H1 (cell line): ENCODE measurements at regions not wholly inside any gene's neighbourhood (a gene's known extent, or its start where the extent isn't known, plus 50 kb on each side); places are given as distances from the start of the nearest gene placed in this dataset.

Experiments used
- CTCF ChIA-PET: fragments of 300-600 bp; sonication (Branson Sonifier 250); formaldehyde crosslinking; loops from one replicate; lab custom pipeline; 2021; ENCODE audit not compliant: partially characterized antibody; lab: Charles Lee
- POLR2A ChIA-PET: fragments of 300-600 bp; sonication (Branson Sonifier 250); formaldehyde crosslinking; loops from one replicate; lab custom pipeline; 2021; ENCODE audit warnings: inconsistent platforms; ENCODE audit not compliant: partially characterized antibody; lab: Charles Lee
- DNase-seq, 2 experiments: peaks; one replicate each; pipeline versions ENCODE4 v3.0.0 to v3.0.0-alpha.2; 2010 to 2022; ENCODE audit warnings: low spot score in 2 of 2, low read depth in 1 of 2, mixed read lengths in 1 of 2
- FAIRE-seq: peaks from 2 replicates; lab custom pipeline; 2011; peaks lifted over from hg19 to GRCh38; lab: Jason Lieb, UNC
- H2AFZ ChIP-seq: 2 replicates; pipeline ENCODE4 v1.8.1; 2012; ENCODE audit warnings: low read length, inconsistent platforms
- H2AK5ac ChIP-seq: 2 replicates; pipeline ENCODE4 v1.6.1; 2013; ENCODE audit warnings: low read depth, low read length
- H2BK120ac ChIP-seq: replicated peaks from 2 replicates; pipeline ENCODE3; 2013; ENCODE audit warnings: low read depth, low read length, inconsistent platforms
- H2BK12ac ChIP-seq: 2 replicates; pipeline ENCODE4 v1.6.1; 2013; ENCODE audit warnings: low read depth, low read length
- H2BK15ac ChIP-seq: 2 replicates; pipeline ENCODE4 v1.6.1; 2013; ENCODE audit warnings: low read length
- H2BK20ac ChIP-seq: 2 replicates; pipeline ENCODE4 v1.6.1; 2013; ENCODE audit warnings: low read length
- H2BK5ac ChIP-seq: 2 replicates; pipeline ENCODE4 v1.6.1; 2013; ENCODE audit warnings: low read depth, low read length
- H3K14ac ChIP-seq: 2 replicates; pipeline ENCODE4 v1.6.1; 2013; ENCODE audit warnings: inconsistent platforms; ENCODE audit not compliant: insufficient read length
- H3K18ac ChIP-seq: 2 replicates; pipeline ENCODE4 v1.6.1; 2013; ENCODE audit warnings: low read length; ENCODE audit errors: extremely low read depth
- H3K23ac ChIP-seq: 2 replicates; pipeline ENCODE4 v1.6.1; 2013; ENCODE audit warnings: inconsistent platforms; ENCODE audit not compliant: insufficient read length
- H3K23me2 ChIP-seq: 2 replicates; pipeline ENCODE4 v1.6.1; 2013; ENCODE audit warnings: low read depth, low read length
- H3K27ac ChIP-seq: 2 replicates; pipeline ENCODE4 v1.6.1; 2011; ENCODE audit warnings: low read depth, low read length, inconsistent platforms
- H3K27me3 ChIP-seq, 4 experiments: replicated peaks in 1 of 4; 1 replicate in 1 of 4; 2 replicates in 3 of 4; pipeline versions ENCODE4 v1.6.1 to v1.8.1; 2011 to 2013; ENCODE audit warnings: low read length in 3 of 4, mild to moderate bottlenecking in 3 of 4, inconsistent platforms in 2 of 4, mixed read lengths in 2 of 4, moderate library complexity in 1 of 4; ENCODE audit not compliant: control insufficient read depth in 3 of 4, insufficient read depth in 3 of 4; ENCODE audit errors: extremely low read depth in 1 of 4
- H3K36me3 ChIP-seq, 4 experiments: 2 replicates each; pipeline versions ENCODE4 v1.6.1 to v1.8.1; 2011 to 2013; ENCODE audit warnings: mild to moderate bottlenecking in 4 of 4, low read length in 3 of 4, moderate library complexity in 2 of 4, control low read depth in 1 of 4, inconsistent platforms in 1 of 4; ENCODE audit not compliant: insufficient read depth in 4 of 4, control insufficient read depth in 2 of 4
- H3K4ac ChIP-seq: replicated peaks from 2 replicates; pipeline ENCODE3; 2013; ENCODE audit warnings: low read length, low read depth, mixed read lengths, inconsistent platforms; ENCODE audit not compliant: insufficient read length
- H3K4me1 ChIP-seq, 4 experiments: replicated peaks in 1 of 4; 1 replicate in 1 of 4; 2 replicates in 3 of 4; pipeline versions ENCODE4 v1.6.1 to v1.8.1; 2011 to 2013; ENCODE audit warnings: low read length in 3 of 4, inconsistent platforms in 2 of 4, mixed read lengths in 1 of 4; ENCODE audit not compliant: insufficient read depth in 4 of 4, control insufficient read depth in 3 of 4
- H3K4me2 ChIP-seq, 2 experiments: 2 replicates each; pipeline versions ENCODE4 v1.6.1 to v1.8.1; 2011 to 2013; ENCODE audit warnings: low read depth in 2 of 2, low read length in 2 of 2, control low read depth in 1 of 2, inconsistent platforms in 1 of 2, mild to moderate bottlenecking in 1 of 2; ENCODE audit not compliant: insufficient read depth in 1 of 2
- H3K4me3 ChIP-seq, 4 experiments: fragments of 200-600, 300-600 bp in 1 of 4; sonication (generic), shearing (Covaris generic), sonication (Bioruptor Twin) in 1 of 4; 2 replicates each; pipeline versions ENCODE4 v1.5.1 to v1.8.1; 2011 to 2016; ENCODE audit warnings: low read length in 4 of 4, low read depth in 3 of 4, control low read depth in 2 of 4, inconsistent platforms in 2 of 4, mild to moderate bottlenecking in 2 of 4, mixed read lengths in 1 of 4, moderate library complexity in 1 of 4; ENCODE audit not compliant: insufficient read depth in 2 of 4; ENCODE audit errors: extremely low read depth in 1 of 4
- H3K56ac ChIP-seq: replicated peaks from 2 replicates; pipeline ENCODE3; 2013; ENCODE audit warnings: low read depth, mild to moderate bottlenecking, mixed read lengths, low read length, inconsistent platforms; ENCODE audit not compliant: insufficient read length
- H3K79me1 ChIP-seq: 2 replicates; pipeline ENCODE4 v1.6.1; 2013; ENCODE audit warnings: low read depth, low read length, control low read depth
- H3K79me2 ChIP-seq, 2 experiments: 2 replicates each; pipeline versions ENCODE4 v1.6.1 to v1.8.1; 2012 to 2013; ENCODE audit warnings: low read length in 2 of 2, mild to moderate bottlenecking in 2 of 2, inconsistent platforms in 1 of 2; ENCODE audit not compliant: insufficient read depth in 2 of 2, control insufficient read depth in 1 of 2
- H3K9ac ChIP-seq, 4 experiments: replicated peaks in 1 of 4; 1 replicate in 1 of 4; 2 replicates in 3 of 4; pipeline versions ENCODE4 v1.6.1 to v1.8.1; 2011 to 2013; ENCODE audit warnings: low read depth in 3 of 4, low read length in 3 of 4, control low read depth in 2 of 4, mild to moderate bottlenecking in 2 of 4, moderate library complexity in 2 of 4, inconsistent platforms in 1 of 4; ENCODE audit errors: extremely low read depth in 1 of 4
- H3K9me3 ChIP-seq, 2 experiments: 2 replicates each; pipeline versions ENCODE4 v1.6.1 to v1.8.1; 2012 to 2013; ENCODE audit warnings: mild to moderate bottlenecking in 2 of 2, moderate library complexity in 2 of 2, control low read depth in 1 of 2, inconsistent platforms in 1 of 2, low read depth in 1 of 2, low read length in 1 of 2, mixed read lengths in 1 of 2; ENCODE audit not compliant: insufficient read depth in 2 of 2
- H4K20me1 ChIP-seq, 2 experiments: replicated peaks in 1 of 2; 2 replicates each; pipeline versions ENCODE3 to v1.8.1; 2011 to 2013; ENCODE audit warnings: inconsistent platforms in 2 of 2, low read length in 2 of 2, mild to moderate bottlenecking in 1 of 2; ENCODE audit not compliant: insufficient read depth in 2 of 2, control insufficient read depth in 1 of 2
- H4K5ac ChIP-seq: 2 replicates; pipeline ENCODE4 v1.6.1; 2013; ENCODE audit warnings: low read length, low read depth, mixed read lengths, inconsistent platforms; ENCODE audit not compliant: insufficient read length
- H4K8ac ChIP-seq: 2 replicates; pipeline ENCODE4 v1.8.0; 2013; ENCODE audit warnings: mild to moderate bottlenecking, moderate library complexity, low read length, inconsistent platforms; ENCODE audit not compliant: insufficient read depth; ENCODE audit errors: extremely low read depth
- H4K91ac ChIP-seq: replicated peaks from 2 replicates; pipeline ENCODE3; 2013; ENCODE audit warnings: low read length, mixed read lengths, inconsistent platforms; ENCODE audit not compliant: insufficient read length
- ATF3 ChIP-seq: IDR thresholded peaks from 2 replicates; pipeline ENCODE4 v1.6.1; 2011; ENCODE audit warnings: low read depth, mild to moderate bottlenecking, low read length; ENCODE audit not compliant: insufficient read depth
- BRCA1 ChIP-seq: IDR thresholded peaks from 2 replicates; pipeline ENCODE4 v1.6.1; 2012; ENCODE audit warnings: low read depth, low read length, improper control_type of control experiment
- CHD1 ChIP-seq: IDR thresholded peaks from 2 replicates; pipeline ENCODE4 v1.6.1; 2012; ENCODE audit warnings: low read depth, low read length, improper control_type of control experiment
- GTF2F1 ChIP-seq: IDR thresholded peaks from 2 replicates; pipeline ENCODE4 v1.6.1; 2012; ENCODE audit warnings: low read depth, low read length, improper control_type of control experiment, borderline replicate concordance
- JUN ChIP-seq: IDR thresholded peaks from 2 replicates; pipeline ENCODE4 v1.6.1; 2011; ENCODE audit warnings: low read depth, mild to moderate bottlenecking, improper control_type of control experiment, low read length
- MAFK ChIP-seq: IDR thresholded peaks from 2 replicates; pipeline ENCODE4 v1.6.1; 2012; ENCODE audit warnings: low read depth, mild to moderate bottlenecking, improper control_type of control experiment, low read length
- POLR2A ChIP-seq, 2 experiments: IDR thresholded peaks; 1 replicate in 1 of 2; 2 replicates in 1 of 2; pipeline ENCODE4 v1.6.1; 2011; ENCODE audit warnings: low read depth in 2 of 2, low read length in 2 of 2, mild to moderate bottlenecking in 2 of 2; ENCODE audit errors: control extremely low read depth in 1 of 2
- RXRA ChIP-seq: IDR thresholded peaks from 2 replicates; pipeline ENCODE4 v1.6.1; 2011; ENCODE audit warnings: low read depth, mild to moderate bottlenecking, low read length, moderate library complexity; ENCODE audit not compliant: insufficient read depth
- SP2 ChIP-seq: IDR thresholded peaks from 2 replicates; pipeline ENCODE4 v1.6.1; 2012; ENCODE audit warnings: mild to moderate bottlenecking, low read length, inconsistent platforms
- SP4 ChIP-seq: IDR thresholded peaks from 2 replicates; pipeline ENCODE4 v1.6.1; 2012; ENCODE audit warnings: low read length, inconsistent platforms
- WGBS, 2 experiments: shearing (Covaris generic) in 1 of 2; methylation state at CpG; one replicate each; pipeline versions ENCODE4 v1.1.6 to v1.1.7; 2013 to 2015; ENCODE audit warnings: low lambda C conversion rate in 2 of 2, mixed read lengths in 2 of 2, inconsistent platforms in 1 of 2, low coverage in 1 of 2, missing lambda C conversion rate in 1 of 2; ENCODE audit not compliant: insufficient replicate concordance in 2 of 2, insufficient coverage in 1 of 2, insufficient read length in 1 of 2; ENCODE audit errors: extremely low coverage in 1 of 2, missing lambda C conversion rate in 1 of 2; 5-methylcytosine and 5-hydroxymethylcytosine counted together
- TF ChIP-seq, protein P1 (sequence below): IDR thresholded peaks from 2 replicates; pipeline ENCODE4 v1.6.1; 2012; ENCODE audit warnings: inconsistent platforms

DNA sequence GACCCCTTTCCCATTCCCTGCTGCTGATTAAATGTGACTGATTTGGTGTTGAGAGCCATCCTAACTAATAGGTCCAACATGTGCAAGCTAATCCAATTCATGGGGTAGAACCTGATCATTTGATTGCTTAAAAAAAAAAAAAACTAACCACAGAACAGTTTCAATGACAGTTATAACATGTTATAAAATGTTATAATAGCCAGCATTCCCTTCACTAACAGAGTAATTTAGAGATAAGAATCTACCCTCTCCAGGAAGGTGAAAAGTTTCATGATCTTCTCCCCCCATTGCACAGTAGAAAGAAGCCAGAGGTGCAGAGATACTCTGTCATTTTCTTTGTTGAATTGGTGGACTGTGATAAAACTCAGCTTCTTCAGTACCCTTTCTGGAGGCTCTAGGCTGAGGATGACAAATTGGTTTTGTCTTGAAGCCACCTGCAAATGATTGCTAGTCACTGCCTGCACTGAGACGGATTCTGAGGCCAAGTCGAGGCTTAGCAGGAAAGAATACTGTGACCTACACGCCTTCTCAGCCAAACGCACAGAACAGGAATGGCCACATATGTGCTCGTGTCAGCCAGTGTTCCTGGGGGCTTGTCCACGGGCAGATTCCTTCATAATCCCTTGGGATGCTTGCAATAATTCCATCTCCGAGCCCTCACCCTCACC lies 215.7 kb upstream of the IRF2BP2 start:
- ChIA-PET CTCF (interaction anchor here (0.7 to 1.2 kb wide), 2 partner anchors 48 to 240 kb away, joined by 3 to 4 read pairs; no protein-coding TSS in a partner anchor), POLR2A (no interaction called here)
- no peak for DNase-seq
- no peak overlapping the region for H3K9ac ChIP-seq
- H2BK15ac ChIP-seq, result no peak overlapping the region
- H2AK5ac ChIP-seq, result no peak overlapping the region
- no peaks in the 10 kb centered on the region for H3K9me3 ChIP-seq
- H3K79me1 ChIP-seq, result no peaks in the 10 kb centered on the region
- H3K23ac ChIP-seq, result no peak overlapping the region
- no peak overlapping the region for H2BK12ac ChIP-seq
- no peaks in the 10 kb centered on the region for H3K27me3 ChIP-seq
- H3K4me2 ChIP-seq, result no peak overlapping the region
- H3K79me2 ChIP-seq, result no peaks in the 10 kb centered on the region
- no peak overlapping the region for H2BK5ac ChIP-seq
- no peak overlapping the region for H2BK20ac ChIP-seq
- H3K36me3 ChIP-seq, result no peaks in the 10 kb centered on the region
- no peaks in the 10 kb centered on the region for H3K4me1 ChIP-seq
- no peak for FAIRE-seq
- no peaks in the 10 kb centered on the region for H3K23me2 ChIP-seq
- no peak overlapping the region for H2BK120ac ChIP-seq
- H4K20me1 ChIP-seq, result no peaks in the 10 kb centered on the region
- no peak overlapping the region for H2AFZ ChIP-seq
- H4K8ac ChIP-seq, result no peak overlapping the region
- no peak overlapping the region for H3K4me3 ChIP-seq
- H3K56ac ChIP-seq, result no peak overlapping the region
- no peak for TF ChIP-seq BRCA1
- TF ChIP-seq JUN, result no peak
- no peak for TF ChIP-seq SP4
- no peak for TF ChIP-seq MAFK
- TF ChIP-seq CHD1, result no peak
- no peak for TF ChIP-seq ATF3
- no peak for TF ChIP-seq GTF2F1
- TF ChIP-seq, protein P1, sequence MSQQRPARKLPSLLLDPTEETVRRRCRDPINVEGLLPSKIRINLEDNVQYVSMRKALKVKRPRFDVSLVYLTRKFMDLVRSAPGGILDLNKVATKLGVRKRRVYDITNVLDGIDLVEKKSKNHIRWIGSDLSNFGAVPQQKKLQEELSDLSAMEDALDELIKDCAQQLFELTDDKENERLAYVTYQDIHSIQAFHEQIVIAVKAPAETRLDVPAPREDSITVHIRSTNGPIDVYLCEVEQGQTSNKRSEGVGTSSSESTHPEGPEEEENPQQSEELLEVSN, result no peak
- no peak for TF ChIP-seq RXRA
- no peak for TF ChIP-seq SP2
- TF ChIP-seq POLR2A (IDR thresholded peaks at IDR 0.05; ENCODE audit: control extremely low read depth in 1 of 2, low read depth in 2 of 2, low read length in 2 of 2), result no peak
- no peak overlapping the region for H3K27ac ChIP-seq
- no peak overlapping the region for H3K4ac ChIP-seq
- H3K14ac ChIP-seq, result no peak overlapping the region
- WGBS, 2 experiments, result 86% methylated on average over 7 of the region's 7 CpGs; no CpG with 5 or more reads in 1 of the 2 experiments
- H4K5ac ChIP-seq, result no peak overlapping the region
- H3K18ac ChIP-seq, result no peak overlapping the region
- H4K91ac ChIP-seq, result no peak overlapping the region
